ENCODE measurements at regions not wholly inside any gene's neighbourhood (a gene's known extent, or its start where the extent isn't known, plus 50 kb on each side); places are given as distances from the start of the nearest gene placed in this dataset.

GRCh38 chr9:88905506-88905905, 85.8 kb upstream of the S1PR3 start (continued):
- no peak for TF ChIP-seq GABPA (IDR thresholded peaks at IDR 0.05; ENCODE audit: low read depth)
- TF ChIP-seq CHD2 (IDR thresholded peaks at IDR 0.05; ENCODE audit: low read length, partially characterized antibody), result no peak
- TF ChIP-seq MXI1 (IDR thresholded peaks at IDR 0.05; ENCODE audit: low read depth, low read length), result no peak
- no peak for TF ChIP-seq CTCF (IDR thresholded peaks at IDR 0.05)
- no peak for TF ChIP-seq NRF1 (IDR thresholded peaks at IDR 0.05; ENCODE audit: low read depth, low read length)
- TF ChIP-seq TCF12 (IDR thresholded peaks at IDR 0.05), result no peak
- no peak for TF ChIP-seq SMC3 (IDR thresholded peaks at IDR 0.05; ENCODE audit: low read depth, low read length)
- no peak for TF ChIP-seq PBX3 (IDR thresholded peaks at IDR 0.05)

- H3K79me2 ChIP-seq (ENCODE audit: insufficient read depth), result no peaks in the 10 kb centered on the region
- no peaks in the 10 kb centered on the region for H3K9me3 ChIP-seq
- POLR2A ChIA-PET, result no interaction called here
- H3K4me3 ChIP-seq (ENCODE audit: low read depth in 2 of 2, low read length in 1 of 2), result no peak overlapping the region
- DNase-seq, result no peak
- H3K27ac ChIP-seq (ENCODE audit: low read depth in 2 of 2, low read length in 1 of 2), result no peak overlapping the region
- CTCF ChIA-PET, result interaction anchor here (1.2 to 1.9 kb wide), 2 partner anchors 14 to 27 kb away, joined by 5 read pairs; no protein-coding TSS in a partner anchor
- no peaks in the 10 kb centered on the region for H3K36me3 ChIP-seq (replicated peaks in 1 of 2; ENCODE audit: control insufficient read depth in 1 of 2, insufficient read depth in 2 of 2, low read length in 1 of 2)
- no peaks in the 10 kb centered on the region for H3K27me3 ChIP-seq (ENCODE audit: insufficient read depth)
- H3K4me2 ChIP-seq, result no peak overlapping the region
- TF ChIP-seq POLR2AphosphoS5 (IDR thresholded peaks at IDR 0.05; ENCODE audit: low read depth, low read length), result no peak
- TF ChIP-seq NRF1 (IDR thresholded peaks at IDR 0.05; ENCODE audit: low read depth, low read length), result no peak
- TF ChIP-seq ELF1 (IDR thresholded peaks at IDR 0.05), result no peak
- no peak for TF ChIP-seq GABPA (IDR thresholded peaks at IDR 0.05; ENCODE audit: low read depth)
- TF ChIP-seq TEAD4 (IDR thresholded peaks at IDR 0.05; ENCODE audit: borderline replicate concordance, insufficient read depth), result no peak
- TF ChIP-seq JUND (IDR thresholded peaks at IDR 0.05), result no peak
- no peak for TF ChIP-seq YY1 (IDR thresholded peaks at IDR 0.05; ENCODE audit: low read depth)
- no peak for TF ChIP-seq EP300 (IDR thresholded peaks at IDR 0.05; ENCODE audit: borderline replicate concordance in 1 of 2, low read depth in 1 of 2, low read length in 1 of 2)
- TF ChIP-seq RCOR1 (IDR thresholded peaks at IDR 0.05; ENCODE audit: low read length), result no peak
- TF ChIP-seq RXRA (IDR thresholded peaks at IDR 0.05; ENCODE audit: borderline replicate concordance, low read depth), result no peak
- no peak for TF ChIP-seq TAF1 (IDR thresholded peaks at IDR 0.05; ENCODE audit: borderline replicate concordance, low read depth, low read length)
- H3K9me2 ChIP-seq, result no peaks in the 10 kb centered on the region
- WGBS (ENCODE audit: low lambda C conversion rate), result 58% methylated on average over 2 of the region's 2 CpGs
- H3F3A ChIP-seq (replicated peaks; ENCODE audit: insufficient read depth), result no peaks in the 10 kb centered on the region
- no peaks in the 10 kb centered on the region for H4K20me1 ChIP-seq (ENCODE audit: insufficient read depth)
- H2AFZ ChIP-seq (ENCODE audit: low read depth), result no peak overlapping the region
- H3K4me1 ChIP-seq (ENCODE audit: control insufficient read depth in 1 of 2, insufficient read depth in 2 of 2, low read depth in 1 of 2, low read length in 1 of 2), result peaks cover 0 to 4% of the 10 kb centered on the region in 2 experiments; a peak in 1 of 4 replicates
- H3K9ac ChIP-seq, result no peak overlapping the region
Observed at GRCh38 chr9:88915916-88916315, 75.4 kb upstream of the S1PR3 start.
